Skeletal muscle satellite cell (primary cell): ENCODE measurements at regions not wholly inside any gene's neighbourhood (a gene's known extent, or its start where the extent isn't known, plus 50 kb on each side); places are given as distances from the start of the nearest gene placed in this dataset.
"Not testable (repeated sequence)": the region's sequence is repeated elsewhere in the genome, so short reads cannot be mapped to it uniquely, and the experiment has no call there.

ENCODE experiments used
- H3K27me3 ChIP-seq: 2 replicates; pipeline ENCODE4 v1.7.0; 2013; ENCODE audit warnings: low read length; ENCODE audit not compliant: control insufficient read depth, insufficient read depth
- H3K36me3 ChIP-seq: 2 replicates; pipeline ENCODE4 v1.7.0; 2013; ENCODE audit warnings: mild to moderate bottlenecking, control low read depth, low read length; ENCODE audit not compliant: insufficient read depth
- H3K4me1 ChIP-seq: 2 replicates; pipeline ENCODE4 v1.7.0; 2013; ENCODE audit warnings: low read length; ENCODE audit not compliant: control insufficient read depth, insufficient read depth
- H3K4me2 ChIP-seq: 2 replicates; pipeline ENCODE4 v1.7.0; 2013; ENCODE audit warnings: mild to moderate bottlenecking, low read length
- H3K4me3 ChIP-seq: 2 replicates; pipeline ENCODE4 v1.7.0; 2013; ENCODE audit warnings: low read length
- H3K9ac ChIP-seq: 2 replicates; pipeline ENCODE4 v1.7.0; 2013; ENCODE audit warnings: mild to moderate bottlenecking, low read depth, low read length, moderate library complexity
- H3K9me3 ChIP-seq: replicated peaks from 2 replicates; pipeline ENCODE4 v1.7.0; 2013; ENCODE audit warnings: mild to moderate bottlenecking, control low read depth, low read length

GRCh38 chr16:85526185-85526974 is 86.7 kb upstream of the GSE1 start:
- no peak overlapping the region for H3K4me3 ChIP-seq
- no peaks in the 10 kb centered on the region for H3K27me3 ChIP-seq
- H3K9me3 ChIP-seq, result no peaks in the 10 kb centered on the region
- no peak overlapping the region for H3K9ac ChIP-seq
- H3K4me2 ChIP-seq, result no peak overlapping the region
- H3K4me1 ChIP-seq, result peaks cover 36% of the 10 kb centered on the region
- H3K36me3 ChIP-seq, result no peaks in the 10 kb centered on the region

- no peaks in the 10 kb centered on the region for H3K9me3 ChIP-seq
- H3K9ac ChIP-seq, result no peak overlapping the region
- H3K4me1 ChIP-seq, result peaks cover 36% of the 10 kb centered on the region
- no peak overlapping the region for H3K4me2 ChIP-seq
- H3K4me3 ChIP-seq, result no peak overlapping the region
- H3K27me3 ChIP-seq, result no peaks in the 10 kb centered on the region
- H3K36me3 ChIP-seq, result no peaks in the 10 kb centered on the region
These were observed 85.9 kb upstream of the GSE1 start for GRCh38 chr16:85527042-85527766.

GRCh38 chr16:85527767-85528297 is 85.3 kb upstream of the GSE1 start:
- H3K4me2 ChIP-seq, result no peak overlapping the region
- H3K9me3 ChIP-seq, result no peaks in the 10 kb centered on the region
- H3K27me3 ChIP-seq, result no peaks in the 10 kb centered on the region
- H3K36me3 ChIP-seq, result no peaks in the 10 kb centered on the region
- H3K4me1 ChIP-seq, result peaks cover 35% of the 10 kb centered on the region
- no peak overlapping the region for H3K4me3 ChIP-seq
- H3K9ac ChIP-seq, result no peak overlapping the region

- Histone ChIP-seq H3K9me3 (no peaks in the 10 kb centered on the region), H3K4me1 (peaks cover 28% of the 10 kb centered on the region), H3K36me3 (no peaks in the 10 kb centered on the region), H3K9ac (no peak overlapping the region), H3K4me3 (no peak overlapping the region), H3K4me2 (no peak overlapping the region), H3K27me3 (no peaks in the 10 kb centered on the region)
These were observed 84.4 kb upstream of the GSE1 start for GRCh38 chr16:85528528-85529387.

GRCh38 chr16:85529489-85530369 is 83.4 kb upstream of the GSE1 start:
- no peaks in the 10 kb centered on the region for H3K27me3 ChIP-seq
- H3K36me3 ChIP-seq, result no peaks in the 10 kb centered on the region
- no peaks in the 10 kb centered on the region for H3K9me3 ChIP-seq
- no peak overlapping the region for H3K4me3 ChIP-seq
- H3K9ac ChIP-seq, result no peak overlapping the region
- H3K4me1 ChIP-seq, result peaks cover 19% of the 10 kb centered on the region
- no peak overlapping the region for H3K4me2 ChIP-seq

- Histone ChIP-seq H3K4me3 (no peak overlapping the region), H3K4me1 (peaks cover 12% of the 10 kb centered on the region), H3K9me3 (no peaks in the 10 kb centered on the region), H3K36me3 (no peaks in the 10 kb centered on the region), H3K9ac (no peak overlapping the region), H3K4me2 (no peak overlapping the region), H3K27me3 (no peaks in the 10 kb centered on the region)
These were observed 82.8 kb upstream of the GSE1 start for GRCh38 chr16:85530370-85530739.

- H3K4me3 ChIP-seq, result no peak overlapping the region
- H3K27me3 ChIP-seq, result no peaks in the 10 kb centered on the region
- H3K9me3 ChIP-seq, result no peaks in the 10 kb centered on the region
- no peaks in the 10 kb centered on the region for H3K36me3 ChIP-seq
- H3K4me2 ChIP-seq, result no peak overlapping the region
- no peak overlapping the region for H3K9ac ChIP-seq
- peaks cover 14% of the 10 kb centered on the region for H3K4me1 ChIP-seq
These were observed 81.6 kb upstream of the GSE1 start for GRCh38 chr16:85531516-85531915.

GRCh38 chr16:85532147-85532546 is 81.0 kb upstream of the GSE1 start:
- H3K4me2 ChIP-seq, result no peak overlapping the region
- H3K4me1 ChIP-seq, result peaks cover 14% of the 10 kb centered on the region
- no peaks in the 10 kb centered on the region for H3K9me3 ChIP-seq
- H3K9ac ChIP-seq, result no peak overlapping the region
- H3K36me3 ChIP-seq, result no peaks in the 10 kb centered on the region
- no peaks in the 10 kb centered on the region for H3K27me3 ChIP-seq
- H3K4me3 ChIP-seq, result no peak overlapping the region

GRCh38 chr16:85533593-85533992 is 79.5 kb upstream of the GSE1 start:
- not testable (repeated sequence) for H3K36me3 ChIP-seq, H3K9ac ChIP-seq, H3K9me3 ChIP-seq, H3K27me3 ChIP-seq, H3K4me1 ChIP-seq, H3K4me2 ChIP-seq, H3K4me3 ChIP-seq

GRCh38 chr16:85534536-85535351 is 78.4 kb upstream of the GSE1 start:
- Histone ChIP-seq H3K27me3 (no peaks in the 10 kb centered on the region), H3K4me1 (peaks cover 6% of the 10 kb centered on the region), H3K4me3 (no peak overlapping the region), H3K9ac (no peak overlapping the region), H3K36me3 (no peaks in the 10 kb centered on the region), H3K9me3 (no peaks in the 10 kb centered on the region), H3K4me2 (no peak overlapping the region)
